ENCODE measurements at regions not wholly inside any gene's neighbourhood (a gene's known extent, or its start where the extent isn't known, plus 50 kb on each side); places are given as distances from the start of the nearest gene placed in this dataset.

- H3K9me3 Mint-ChIP-seq (ENCODE audit: unreplicated experiment): no peaks in the 10 kb centered on the region
- H3K27ac Mint-ChIP-seq (ENCODE audit: unreplicated experiment): no peak overlapping the region
- DNase-seq: no peak
- TF ChIP-seq, protein P1, sequence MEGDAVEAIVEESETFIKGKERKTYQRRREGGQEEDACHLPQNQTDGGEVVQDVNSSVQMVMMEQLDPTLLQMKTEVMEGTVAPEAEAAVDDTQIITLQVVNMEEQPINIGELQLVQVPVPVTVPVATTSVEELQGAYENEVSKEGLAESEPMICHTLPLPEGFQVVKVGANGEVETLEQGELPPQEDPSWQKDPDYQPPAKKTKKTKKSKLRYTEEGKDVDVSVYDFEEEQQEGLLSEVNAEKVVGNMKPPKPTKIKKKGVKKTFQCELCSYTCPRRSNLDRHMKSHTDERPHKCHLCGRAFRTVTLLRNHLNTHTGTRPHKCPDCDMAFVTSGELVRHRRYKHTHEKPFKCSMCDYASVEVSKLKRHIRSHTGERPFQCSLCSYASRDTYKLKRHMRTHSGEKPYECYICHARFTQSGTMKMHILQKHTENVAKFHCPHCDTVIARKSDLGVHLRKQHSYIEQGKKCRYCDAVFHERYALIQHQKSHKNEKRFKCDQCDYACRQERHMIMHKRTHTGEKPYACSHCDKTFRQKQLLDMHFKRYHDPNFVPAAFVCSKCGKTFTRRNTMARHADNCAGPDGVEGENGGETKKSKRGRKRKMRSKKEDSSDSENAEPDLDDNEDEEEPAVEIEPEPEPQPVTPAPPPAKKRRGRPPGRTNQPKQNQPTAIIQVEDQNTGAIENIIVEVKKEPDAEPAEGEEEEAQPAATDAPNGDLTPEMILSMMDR (IDR thresholded peaks at IDR 0.05; ENCODE audit: partially characterized antibody, unreplicated experiment): no peak
- H3K36me3 Mint-ChIP-seq (ENCODE audit: unreplicated experiment): no peaks in the 10 kb centered on the region
- H3K4me1 Mint-ChIP-seq (ENCODE audit: low read depth, unreplicated experiment): no peaks in the 10 kb centered on the region
- H3K27me3 Mint-ChIP-seq (ENCODE audit: unreplicated experiment): no peaks in the 10 kb centered on the region
- H3K4me3 Mint-ChIP-seq (ENCODE audit: unreplicated experiment): no peak overlapping the region
These were observed 57.3 kb downstream of the MAF start for GRCh38 chr16:79543219-79543618.

DNA sequence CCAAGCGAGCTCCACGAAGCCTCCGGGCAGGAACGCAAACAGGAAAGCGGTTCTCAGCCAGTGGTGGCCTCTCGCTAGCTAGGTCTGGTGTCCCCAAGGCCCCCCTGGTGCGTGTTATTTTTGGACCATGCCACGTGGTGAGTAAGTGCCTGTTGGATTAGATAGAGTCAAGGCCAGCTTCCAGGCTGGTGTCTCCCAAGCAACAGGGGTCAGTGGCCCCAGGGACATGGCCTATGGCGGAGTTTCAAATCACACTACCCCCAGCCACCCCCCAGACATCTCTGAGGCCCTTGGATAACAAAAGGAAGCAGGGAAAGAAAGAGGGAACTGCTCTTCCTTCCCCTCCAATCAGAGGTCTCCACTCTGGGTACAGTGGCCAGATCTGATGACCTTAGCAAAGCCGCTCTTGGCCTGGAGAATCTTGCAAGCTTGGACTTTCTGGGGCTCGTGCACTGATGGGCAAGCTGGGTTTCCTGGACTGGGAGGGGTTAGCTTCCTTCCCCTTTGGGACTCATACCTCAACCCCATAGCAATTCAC, 58.2 kb downstream of the MAF start:
- no peak for DNase-seq

GRCh38 chr16:79540825-79541595, 59.5 kb downstream of the MAF start:
- no peaks in the 10 kb centered on the region for H3K9me3 Mint-ChIP-seq (ENCODE audit: unreplicated experiment)
- no peak overlapping the region for H3K27ac Mint-ChIP-seq (ENCODE audit: unreplicated experiment)
- H3K36me3 Mint-ChIP-seq (ENCODE audit: unreplicated experiment): no peaks in the 10 kb centered on the region
- TF ChIP-seq, protein P1 (IDR thresholded peaks at IDR 0.05; ENCODE audit: partially characterized antibody, unreplicated experiment): no peak
- no peaks in the 10 kb centered on the region for H3K4me1 Mint-ChIP-seq (ENCODE audit: low read depth, unreplicated experiment)
- H3K4me3 Mint-ChIP-seq (ENCODE audit: unreplicated experiment): no peak overlapping the region
- DNase-seq: no peak
- H3K27me3 Mint-ChIP-seq (ENCODE audit: unreplicated experiment): no peaks in the 10 kb centered on the region

More for the DNA sequence above, 58.2 kb downstream of the MAF start:
- H3K4me3 Mint-ChIP-seq (ENCODE audit: unreplicated experiment): no peak overlapping the region
- no peak overlapping the region for H3K27ac Mint-ChIP-seq (ENCODE audit: unreplicated experiment)
- TF ChIP-seq, protein P1 (IDR thresholded peaks at IDR 0.05; ENCODE audit: partially characterized antibody, unreplicated experiment): no peak
- no peaks in the 10 kb centered on the region for H3K36me3 Mint-ChIP-seq (ENCODE audit: unreplicated experiment)
- no peaks in the 10 kb centered on the region for H3K27me3 Mint-ChIP-seq (ENCODE audit: unreplicated experiment)
- H3K9me3 Mint-ChIP-seq (ENCODE audit: unreplicated experiment): no peaks in the 10 kb centered on the region
- H3K4me1 Mint-ChIP-seq (ENCODE audit: low read depth, unreplicated experiment): no peaks in the 10 kb centered on the region

DNA sequence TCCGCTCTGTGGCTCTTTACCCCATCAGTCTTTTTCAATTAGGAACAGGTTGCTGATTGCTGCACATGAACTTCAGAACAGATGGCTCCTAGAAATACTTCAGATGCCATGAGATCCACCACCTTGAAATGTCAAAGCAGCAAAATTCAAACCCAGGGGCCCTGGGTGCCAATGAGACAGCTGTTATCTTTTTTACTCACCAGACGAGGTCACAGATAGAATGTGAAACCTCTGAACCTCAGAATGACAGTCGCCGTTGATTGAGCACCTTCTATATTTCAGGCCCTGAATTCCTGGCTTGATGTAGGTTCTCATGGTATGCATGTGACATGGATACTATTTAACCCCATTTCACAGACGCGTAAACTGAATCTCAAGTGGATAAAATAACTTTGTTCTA, 63.0 kb downstream of the MAF start:
- H3K9me3 Mint-ChIP-seq (ENCODE audit: unreplicated experiment): peaks cover 2% of the 10 kb centered on the region
- no peaks in the 10 kb centered on the region for H3K27me3 Mint-ChIP-seq (ENCODE audit: unreplicated experiment)
- peaks cover 9% of the 10 kb centered on the region for H3K4me1 Mint-ChIP-seq (ENCODE audit: low read depth, unreplicated experiment)
- no peaks in the 10 kb centered on the region for H3K36me3 Mint-ChIP-seq (ENCODE audit: unreplicated experiment)
- no peak for DNase-seq
- H3K4me3 Mint-ChIP-seq (ENCODE audit: unreplicated experiment): no peak overlapping the region
- no peak overlapping the region for H3K27ac Mint-ChIP-seq (ENCODE audit: unreplicated experiment)
- TF ChIP-seq, protein P1 (IDR thresholded peaks at IDR 0.05; ENCODE audit: partially characterized antibody, unreplicated experiment): no peak

DNA sequence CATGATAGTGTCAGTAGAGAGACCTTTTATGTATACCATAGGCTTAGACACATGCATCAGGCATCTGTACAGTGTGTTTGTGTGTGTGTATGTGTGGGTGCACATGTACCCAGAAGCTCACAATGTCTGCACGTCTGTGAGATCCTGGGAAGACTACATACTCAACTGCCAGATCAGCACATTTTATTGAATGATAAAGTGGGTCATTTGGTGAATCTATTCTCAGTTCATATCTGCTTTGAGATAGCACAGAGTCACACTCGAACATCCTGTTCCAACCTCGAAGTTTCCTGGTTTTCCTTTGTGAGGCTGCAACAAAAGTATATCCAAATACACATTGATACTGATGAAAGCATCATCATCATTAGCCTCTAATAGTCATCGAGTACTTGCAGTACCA, 63.6 kb downstream of the MAF start:
- no peak for DNase-seq
- Mint-ChIP-seq H3K9me3 (ENCODE audit: unreplicated experiment) (peaks cover 2% of the 10 kb centered on the region), H3K4me3 (ENCODE audit: unreplicated experiment) (no peak overlapping the region), H3K4me1 (ENCODE audit: low read depth, unreplicated experiment) (peaks cover 9% of the 10 kb centered on the region), H3K36me3 (ENCODE audit: unreplicated experiment) (no peaks in the 10 kb centered on the region), H3K27me3 (ENCODE audit: unreplicated experiment) (no peaks in the 10 kb centered on the region), H3K27ac (ENCODE audit: unreplicated experiment) (no peak overlapping the region)
- TF ChIP-seq, protein P1 (IDR thresholded peaks at IDR 0.05; ENCODE audit: partially characterized antibody, unreplicated experiment): no peak

Data from glutamatergic neuron (in vitro differentiated cells).